ENCODE measurements at regions not wholly inside any gene's neighbourhood (a gene's known extent, or its start where the extent isn't known, plus 50 kb on each side); places are given as distances from the start of the nearest gene placed in this dataset.
A peak's percentile ranks its signal among the peaks of the same experiment; 100 is the strongest.
"Not testable (repeated sequence)": the region's sequence is repeated elsewhere in the genome, so short reads cannot be mapped to it uniquely, and the experiment has no call there.

GRCh38 chr4:27728892-27729291 is 868.3 kb downstream of the STIM2 start:
- no peak for DNase-seq (ENCODE audit: low read depth)

GRCh38 chr4:27742816-27743215 is 882.2 kb downstream of the STIM2 start:
- no peak for DNase-seq (ENCODE audit: low read depth)

- no peak for DNase-seq (ENCODE audit: low read depth)
These were observed 899.3 kb downstream of the STIM2 start for GRCh38 chr4:27759611-27760575.

DNA sequence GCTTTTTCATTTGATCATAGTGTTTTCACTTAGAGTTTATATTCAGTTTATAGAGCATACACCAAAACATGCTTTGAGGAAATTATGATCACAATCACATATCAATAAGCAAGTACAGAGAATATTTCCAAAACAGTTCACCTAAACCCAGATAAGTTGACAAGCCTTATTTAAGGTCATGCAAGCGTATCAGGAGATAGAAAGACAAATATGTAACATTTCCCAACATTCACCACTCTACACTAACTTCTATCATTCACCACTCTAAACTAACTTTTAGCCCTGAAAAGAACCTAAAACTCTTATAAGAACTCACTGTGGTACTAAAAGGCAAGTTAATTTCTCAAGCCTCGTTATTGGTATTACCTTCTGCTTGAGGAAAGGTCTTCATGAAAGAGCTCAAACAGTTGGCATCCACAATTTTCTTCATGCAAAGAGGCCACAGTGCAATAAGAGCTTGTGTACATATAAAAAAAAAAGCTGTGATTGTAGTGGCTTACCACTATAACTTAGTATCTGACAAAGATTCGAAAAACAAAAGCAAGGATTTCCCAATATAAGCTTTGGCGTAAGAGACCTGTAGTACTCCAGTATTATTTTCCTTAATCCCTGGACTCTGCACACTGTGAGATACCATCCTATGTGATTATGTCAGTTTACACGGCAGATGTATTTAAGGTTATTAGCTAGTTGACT is 903.3 kb downstream of the STIM2 start:
- no peak for DNase-seq (ENCODE audit: low read depth)

DNA sequence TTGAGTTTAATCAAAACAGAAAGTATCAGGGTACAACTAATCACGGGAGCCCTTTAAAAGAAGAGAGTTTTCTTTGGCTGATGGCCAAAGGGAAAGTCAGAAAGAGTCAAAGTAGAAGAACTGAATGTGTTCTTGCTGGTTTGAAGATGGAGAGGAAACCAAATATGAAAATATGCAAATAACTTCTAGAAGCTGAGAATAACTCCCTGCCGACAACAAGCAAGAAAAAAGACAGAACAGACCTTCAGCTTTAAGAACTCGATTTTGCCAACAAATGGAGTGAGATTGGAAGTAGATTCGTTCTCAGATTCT is 903.8 kb downstream of the STIM2 start:
- no peak for DNase-seq (ENCODE audit: low read depth)

DNA sequence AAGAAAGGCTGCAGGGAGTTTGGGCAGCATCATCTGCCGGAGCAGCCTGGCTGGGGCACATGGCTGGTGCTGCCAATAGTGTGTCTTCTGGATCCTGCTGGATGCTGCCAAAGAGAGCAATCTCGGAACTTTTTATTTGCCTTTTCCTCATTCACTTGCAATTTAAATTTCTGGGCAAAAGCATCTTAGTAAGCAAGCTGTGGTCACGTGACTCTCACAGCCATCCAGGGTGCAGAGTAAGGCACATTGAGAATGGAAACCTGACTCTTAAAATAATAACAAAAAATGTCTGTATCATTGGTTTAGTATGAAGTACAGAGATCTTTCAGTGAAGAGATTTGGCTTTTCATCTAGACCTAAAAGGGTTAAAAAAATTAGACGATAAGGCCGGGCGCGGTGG is 910.3 kb downstream of the STIM2 start:
- DNase-seq (ENCODE audit: low read depth): no peak

GRCh38 chr4:27775156-27775555 is 914.5 kb downstream of the STIM2 start:
- no peak for DNase-seq (ENCODE audit: low read depth)

- no peak for DNase-seq (ENCODE audit: low read depth)
These were observed 919.2 kb downstream of the STIM2 start for GRCh38 chr4:27779827-27780226.

DNA sequence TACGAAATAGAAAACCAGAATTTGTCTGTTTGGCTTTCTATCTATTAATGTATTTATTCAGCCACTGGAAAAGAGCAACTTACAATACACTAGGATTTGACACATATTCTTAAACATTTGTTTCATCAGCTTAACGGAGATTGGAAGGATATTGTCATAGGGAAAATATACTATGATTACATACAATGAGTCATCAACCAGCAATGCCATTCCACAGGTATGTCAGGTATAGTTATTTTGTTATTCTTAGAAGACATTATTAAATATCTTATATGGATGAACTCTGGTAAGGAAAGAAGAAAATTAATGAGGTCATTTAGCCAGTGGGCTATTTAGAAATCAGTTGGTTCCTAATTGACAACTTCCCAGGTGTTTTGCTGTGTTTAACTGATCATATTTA is 926.6 kb downstream of the STIM2 start:
- no peak for DNase-seq (ENCODE audit: low read depth)

- DNase-seq (ENCODE audit: low read depth): peak; percentile 49
These were observed 929.1 kb downstream of the STIM2 start for GRCh38 chr4:27789773-27790172.

GRCh38 chr4:27790911-27791310 is 930.3 kb downstream of the STIM2 start:
- DNase-seq (ENCODE audit: low read depth): peak; percentile 41

GRCh38 chr4:27791640-27792039 is 931.0 kb downstream of the STIM2 start:
- peak; percentile 37 for DNase-seq (ENCODE audit: low read depth)

DNA sequence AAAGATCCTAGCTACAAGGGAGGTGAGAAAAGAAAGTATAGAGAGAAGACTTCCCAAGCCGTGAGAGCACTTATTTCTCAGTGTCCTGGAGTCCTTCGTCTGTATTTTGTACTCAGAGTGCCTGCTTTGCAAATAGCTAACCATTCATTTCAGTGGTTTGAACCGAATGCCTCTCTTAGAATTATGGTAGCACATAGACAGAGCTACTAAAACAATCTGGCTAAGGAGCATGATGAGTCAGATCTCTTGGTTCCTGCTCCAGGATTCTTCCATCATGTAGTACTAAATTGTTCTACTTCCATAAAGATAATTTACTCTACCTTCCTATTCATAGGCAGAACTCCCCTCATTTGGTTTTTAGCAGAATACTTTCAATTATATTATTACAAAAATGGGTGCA is 946.6 kb downstream of the STIM2 start:
- no peak for DNase-seq (ENCODE audit: low read depth)

- DNase-seq (ENCODE audit: low read depth): no peak
These were observed 951.3 kb downstream of the STIM2 start for GRCh38 chr4:27811948-27812347.

DNA sequence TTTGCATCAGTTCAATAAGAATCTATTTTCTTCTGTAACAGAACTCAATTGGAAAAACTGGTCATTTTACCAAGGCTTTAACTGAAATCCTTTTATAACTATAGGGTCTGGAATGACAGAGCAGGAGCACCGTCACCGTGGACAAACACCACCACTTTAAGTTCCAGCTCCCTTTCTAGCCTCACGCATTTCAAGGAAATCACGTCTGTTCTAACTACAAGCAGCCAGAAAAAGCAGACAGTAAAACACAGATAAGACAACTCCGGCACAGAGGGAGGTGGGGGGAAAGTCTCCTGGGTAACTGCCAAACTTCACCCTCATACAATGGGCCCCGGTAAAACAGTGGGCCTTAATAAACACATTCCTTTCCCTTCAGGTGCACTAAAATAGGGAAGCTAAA is 952.6 kb downstream of the STIM2 start:
- not testable (repeated sequence) for DNase-seq (ENCODE audit: low read depth)

DNA sequence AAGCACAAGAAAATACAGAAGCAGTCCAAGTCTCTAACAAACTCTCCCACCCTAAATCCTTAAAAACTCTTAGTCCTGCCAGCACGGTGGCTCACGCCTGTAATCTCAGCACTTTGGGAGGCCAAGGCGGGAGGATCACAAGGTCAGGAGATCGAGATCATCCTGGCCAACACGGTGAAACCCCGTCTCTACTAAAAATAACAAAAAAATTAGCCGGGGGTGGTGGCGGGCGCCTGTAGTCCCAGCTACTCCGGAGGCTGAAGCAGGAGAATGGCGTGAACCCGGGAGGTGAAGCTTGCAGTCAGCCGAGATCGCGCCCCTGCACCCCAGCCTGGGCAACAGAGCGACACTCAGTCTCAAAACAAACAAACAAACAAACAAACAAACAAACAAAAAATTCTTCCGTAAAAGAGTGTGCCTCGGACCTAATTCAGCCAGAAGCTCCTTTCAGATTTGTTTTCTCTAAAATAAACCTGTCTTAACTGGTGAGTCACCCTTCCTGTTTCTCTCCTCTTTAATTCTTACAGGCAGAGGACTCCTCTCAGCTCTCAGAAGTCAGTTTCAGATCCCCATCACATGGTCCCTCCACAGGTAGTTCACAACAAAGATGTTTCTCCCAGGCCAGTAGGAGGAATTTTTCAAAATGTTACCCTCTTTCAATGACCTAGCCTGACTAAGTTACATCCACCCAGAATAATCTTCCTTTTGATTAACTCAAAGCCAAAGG is 953.2 kb downstream of the STIM2 start:
- DNase-seq (ENCODE audit: low read depth): not testable (repeated sequence)

DNA sequence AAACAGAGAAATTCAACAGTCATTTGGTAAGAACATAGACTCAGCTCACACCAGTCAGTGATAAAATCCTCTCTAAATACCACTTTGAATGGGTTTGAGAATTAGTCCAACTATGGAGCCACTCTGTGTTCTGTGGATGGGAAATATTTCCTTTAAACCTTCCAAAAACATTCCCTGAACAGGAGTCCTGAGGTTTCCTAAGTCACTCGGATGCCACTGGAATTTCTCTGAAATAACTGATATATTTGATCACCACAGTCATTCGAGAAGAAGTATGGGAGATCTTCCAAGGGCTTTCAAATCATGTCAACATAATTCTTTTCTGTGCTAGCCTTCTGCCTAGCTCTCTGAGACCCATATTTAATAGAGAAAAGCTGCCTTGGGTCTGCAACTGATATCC is 958.6 kb downstream of the STIM2 start:
- no peak for DNase-seq (ENCODE audit: low read depth)

- DNase-seq (ENCODE audit: low read depth): no peak
These were observed 968.2 kb downstream of the STIM2 start for GRCh38 chr4:27828843-27829242.

DNA sequence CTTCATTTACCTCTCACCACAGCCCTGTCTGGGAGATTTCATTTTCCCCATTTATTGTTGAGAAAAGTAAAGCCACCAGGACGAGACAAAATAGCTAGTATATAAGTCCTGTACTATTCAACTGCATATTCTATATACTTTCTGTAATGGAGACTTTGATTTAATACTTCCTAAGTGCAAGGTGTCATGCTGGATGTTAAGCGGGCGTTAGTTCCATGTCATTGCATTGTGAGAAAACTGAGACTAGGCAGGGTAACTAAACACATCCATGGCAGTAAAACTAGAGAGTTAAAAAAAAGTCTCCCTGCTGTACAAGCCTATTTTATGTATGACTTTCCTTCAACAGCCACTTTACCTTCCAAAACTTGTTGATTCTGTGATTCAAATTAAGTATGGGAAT is 969.6 kb downstream of the STIM2 start:
- no peak for DNase-seq (ENCODE audit: low read depth)

DNA sequence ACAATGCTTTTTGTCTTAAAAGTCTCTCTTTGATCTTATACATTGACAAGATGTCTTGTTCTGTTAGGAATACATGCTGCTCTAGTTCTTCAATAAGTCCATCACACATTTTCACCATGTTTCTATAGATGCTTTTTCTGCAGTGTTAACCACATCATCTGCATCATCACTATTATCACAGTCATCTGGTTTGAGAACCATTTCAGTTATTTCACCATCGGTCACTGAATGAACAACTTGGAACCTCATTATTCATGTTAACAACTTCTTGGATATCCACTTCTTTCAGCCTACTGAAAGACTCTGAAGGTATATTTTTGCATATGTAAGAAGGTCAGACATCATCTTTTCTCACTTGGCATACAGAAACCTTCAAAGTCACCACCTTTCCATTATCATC is 975.2 kb downstream of the STIM2 start:
- DNase-seq (ENCODE audit: low read depth): no peak

GRCh38 chr4:27836523-27836922 is 975.9 kb downstream of the STIM2 start:
- peak; percentile 84 for DNase-seq (ENCODE audit: low read depth)

DNA sequence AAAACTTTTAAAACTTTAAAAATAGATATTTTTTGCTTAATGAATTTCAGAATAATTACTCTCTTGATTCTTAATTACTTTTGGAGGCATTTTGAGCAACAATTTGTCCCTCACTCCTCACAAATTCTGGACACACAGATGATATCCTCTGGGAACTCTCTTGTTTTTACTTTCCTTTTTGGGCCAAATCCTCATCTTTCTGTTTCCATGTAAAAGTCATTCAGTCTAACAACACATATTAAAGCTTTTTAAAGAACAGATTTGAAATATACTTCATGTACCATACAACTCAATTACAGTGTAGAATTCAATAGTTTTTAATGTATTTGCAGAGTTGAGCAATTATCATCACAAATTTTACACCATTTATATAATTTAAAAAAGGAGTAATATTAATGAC is 983.1 kb downstream of the STIM2 start:
- no peak for DNase-seq (ENCODE audit: low read depth)

GRCh38 chr4:27844376-27844775 is 983.7 kb downstream of the STIM2 start:
- DNase-seq (ENCODE audit: low read depth): peak; percentile 61

Measured in HS-5 (cell line).